OCI-LY7 (cell line): ENCODE measurements at regions not wholly inside any gene's neighbourhood (a gene's known extent, or its start where the extent isn't known, plus 50 kb on each side); places are given as distances from the start of the nearest gene placed in this dataset.

Experiments
- EZH2phosphoT487 ChIP-seq: fragments of 200-600 bp; sonication (generic); IDR thresholded peaks from 2 replicates; pipeline ENCODE4 v1.6.1; 2018; ENCODE audit warnings: low read depth, borderline replicate concordance, mild to moderate bottlenecking, mixed run types, antibody characterized with exemption, low read length, moderate library complexity, mixed read lengths
- TF ChIP-seq, protein P1 (sequence below): fragments of 200-600 bp; sonication (generic); conservative IDR thresholded peaks from 2 replicates; pipeline ENCODE4 v1.5.1; 2014; ENCODE audit warnings: mild to moderate bottlenecking, antibody characterized with exemption, low read length, moderate library complexity, mixed read lengths

DNA sequence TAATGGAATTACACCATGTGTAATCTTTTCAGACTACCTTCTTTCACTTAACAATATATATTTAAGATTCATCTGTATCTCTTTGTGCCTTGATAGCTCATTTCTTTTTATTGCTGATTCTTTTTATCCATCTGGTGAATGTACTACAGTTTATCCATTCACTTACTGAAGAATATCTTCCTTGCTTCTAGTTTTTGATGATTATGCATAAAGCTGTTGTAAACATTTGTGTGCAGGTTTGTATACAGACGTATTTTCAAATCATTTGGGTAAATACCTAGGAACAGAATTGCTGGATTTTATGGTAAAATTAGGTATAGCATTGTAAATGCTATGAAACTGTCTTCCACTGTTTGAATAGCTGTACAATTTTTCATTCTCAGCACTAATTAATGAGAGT lies 592.6 kb upstream of the HS6ST1 start:
- no peak for TF ChIP-seq EZH2phosphoT487
- TF ChIP-seq, protein P1, sequence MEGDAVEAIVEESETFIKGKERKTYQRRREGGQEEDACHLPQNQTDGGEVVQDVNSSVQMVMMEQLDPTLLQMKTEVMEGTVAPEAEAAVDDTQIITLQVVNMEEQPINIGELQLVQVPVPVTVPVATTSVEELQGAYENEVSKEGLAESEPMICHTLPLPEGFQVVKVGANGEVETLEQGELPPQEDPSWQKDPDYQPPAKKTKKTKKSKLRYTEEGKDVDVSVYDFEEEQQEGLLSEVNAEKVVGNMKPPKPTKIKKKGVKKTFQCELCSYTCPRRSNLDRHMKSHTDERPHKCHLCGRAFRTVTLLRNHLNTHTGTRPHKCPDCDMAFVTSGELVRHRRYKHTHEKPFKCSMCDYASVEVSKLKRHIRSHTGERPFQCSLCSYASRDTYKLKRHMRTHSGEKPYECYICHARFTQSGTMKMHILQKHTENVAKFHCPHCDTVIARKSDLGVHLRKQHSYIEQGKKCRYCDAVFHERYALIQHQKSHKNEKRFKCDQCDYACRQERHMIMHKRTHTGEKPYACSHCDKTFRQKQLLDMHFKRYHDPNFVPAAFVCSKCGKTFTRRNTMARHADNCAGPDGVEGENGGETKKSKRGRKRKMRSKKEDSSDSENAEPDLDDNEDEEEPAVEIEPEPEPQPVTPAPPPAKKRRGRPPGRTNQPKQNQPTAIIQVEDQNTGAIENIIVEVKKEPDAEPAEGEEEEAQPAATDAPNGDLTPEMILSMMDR: no peak
